Urinary bladder (tissue), 3 donors: ENCODE measurements at regions not wholly inside any gene's neighbourhood (a gene's known extent, or its start where the extent isn't known, plus 50 kb on each side); places are given as distances from the start of the nearest gene placed in this dataset.

ENCODE experiments used
- DNase-seq: peaks from one replicate; pipeline ENCODE4 v3.0.0-alpha.2; 2015; ENCODE audit errors: extremely low spot score
- H3K27ac ChIP-seq: one replicate; pipeline ENCODE4 v1.5.1; 2013; ENCODE audit warnings: low read depth, mild to moderate bottlenecking, moderate library complexity
- H3K36me3 ChIP-seq: one replicate; pipeline ENCODE4 v1.6.1; 2013; ENCODE audit warnings: mild to moderate bottlenecking, moderate library complexity; ENCODE audit not compliant: insufficient read depth
- H3K4me1 ChIP-seq: one replicate; pipeline ENCODE4 v1.6.1; 2013; ENCODE audit warnings: mild to moderate bottlenecking, moderate library complexity; ENCODE audit not compliant: insufficient read depth
- H3K4me3 ChIP-seq: one replicate; pipeline ENCODE4 v1.5.1; 2013; ENCODE audit warnings: low read depth, low read length
- WGBS: extraction: QIAGEN DNeasy Blood & Tissue Kit; methylation state at CpG from one replicate; pipeline ENCODE4 v1.1.7; 2013; 5-methylcytosine and 5-hydroxymethylcytosine counted together
- donor health status: healthy with polysubstance abuse.
- donor health status: healthy.

- 67% methylated on average over 6 of the region's 6 CpGs for WGBS
- DNase-seq, result no peak
- H3K27ac ChIP-seq, result no peak overlapping the region
Measured at GRCh38 chr2:236899950-236900640, 185.6 kb upstream of the COPS8 start.

GRCh38 chr2:236901956-236902355, 183.7 kb upstream of the COPS8 start:
- DNase-seq, result no peak
- H3K4me3 ChIP-seq, result no peak overlapping the region
- 91% methylated on average over 4 of the region's 4 CpGs for WGBS
- H3K4me1 ChIP-seq, result no peaks in the 10 kb centered on the region
- no peaks in the 10 kb centered on the region for H3K36me3 ChIP-seq
- H3K27ac ChIP-seq, result no peak overlapping the region

More at GRCh38 chr2:236899950-236900640, 185.6 kb upstream of the COPS8 start:
- H3K36me3 ChIP-seq, result no peaks in the 10 kb centered on the region
- no peak overlapping the region for H3K4me3 ChIP-seq
- H3K4me1 ChIP-seq, result no peaks in the 10 kb centered on the region

GRCh38 chr2:236903978-236904377, 181.7 kb upstream of the COPS8 start:
- no peak overlapping the region for H3K4me3 ChIP-seq
- DNase-seq, result no peak
- H3K27ac ChIP-seq, result no peak overlapping the region
- no peaks in the 10 kb centered on the region for H3K4me1 ChIP-seq
- H3K36me3 ChIP-seq, result no peaks in the 10 kb centered on the region
- 85% methylated on average over 11 of the region's 11 CpGs for WGBS

- Histone ChIP-seq H3K4me3 (no peak overlapping the region), H3K27ac (no peak overlapping the region), H3K4me1 (no peaks in the 10 kb centered on the region), H3K36me3 (no peaks in the 10 kb centered on the region)
- no peak for DNase-seq
- 91% methylated on average over 13 of the region's 13 CpGs for WGBS
Measured at GRCh38 chr2:236904389-236905263, 181.1 kb upstream of the COPS8 start.

GRCh38 chr2:236905976-236906375, 179.7 kb upstream of the COPS8 start:
- no peak overlapping the region for H3K27ac ChIP-seq
- H3K4me1 ChIP-seq, result no peaks in the 10 kb centered on the region
- no peaks in the 10 kb centered on the region for H3K36me3 ChIP-seq
- H3K4me3 ChIP-seq, result no peak overlapping the region
- no peak for DNase-seq
- WGBS, result 69% methylated on average over 8 of the region's 8 CpGs

- Histone ChIP-seq H3K27ac (no peak overlapping the region), H3K4me1 (no peaks in the 10 kb centered on the region), H3K4me3 (no peak overlapping the region), H3K36me3 (no peaks in the 10 kb centered on the region)
- no peak for DNase-seq
- 67% methylated on average over 16 of the region's 16 CpGs for WGBS
Measured at GRCh38 chr2:236908439-236909192, 177.1 kb upstream of the COPS8 start.

GRCh38 chr2:236909193-236909504, 176.5 kb upstream of the COPS8 start:
- DNase-seq, result no peak

GRCh38 chr2:236909802-236910201, 175.9 kb upstream of the COPS8 start:
- no peaks in the 10 kb centered on the region for H3K4me1 ChIP-seq
- WGBS, result 88% methylated on average over 7 of the region's 7 CpGs
- H3K36me3 ChIP-seq, result no peaks in the 10 kb centered on the region
- no peak overlapping the region for H3K27ac ChIP-seq
- no peak overlapping the region for H3K4me3 ChIP-seq
- DNase-seq, result no peak

More at GRCh38 chr2:236909193-236909504, 176.5 kb upstream of the COPS8 start:
- Histone ChIP-seq H3K27ac (no peak overlapping the region), H3K36me3 (no peaks in the 10 kb centered on the region), H3K4me1 (no peaks in the 10 kb centered on the region), H3K4me3 (no peak overlapping the region)
- 69% methylated on average over 7 of the region's 7 CpGs for WGBS

- no peak overlapping the region for H3K27ac ChIP-seq
- WGBS, result 67% methylated on average over 14 of the region's 14 CpGs
- DNase-seq, result peak; percentile 67
- no peaks in the 10 kb centered on the region for H3K36me3 ChIP-seq
- no peak overlapping the region for H3K4me3 ChIP-seq
- no peaks in the 10 kb centered on the region for H3K4me1 ChIP-seq
Measured at GRCh38 chr2:236910781-236911495, 174.8 kb upstream of the COPS8 start.

GRCh38 chr2:236912326-236913120, 173.2 kb upstream of the COPS8 start:
- no peak for DNase-seq
- 75% methylated on average over 18 of the region's 18 CpGs for WGBS
- H3K27ac ChIP-seq, result no peak overlapping the region
- H3K36me3 ChIP-seq, result no peaks in the 10 kb centered on the region
- no peak overlapping the region for H3K4me3 ChIP-seq
- H3K4me1 ChIP-seq, result no peaks in the 10 kb centered on the region

GRCh38 chr2:236915186-236915585, 170.5 kb upstream of the COPS8 start:
- no peaks in the 10 kb centered on the region for H3K36me3 ChIP-seq
- H3K27ac ChIP-seq, result no peak overlapping the region
- DNase-seq, result no peak
- H3K4me1 ChIP-seq, result no peaks in the 10 kb centered on the region
- 76% methylated on average over 2 of the region's 2 CpGs for WGBS
- no peak overlapping the region for H3K4me3 ChIP-seq

GRCh38 chr2:236915726-236916125, 170.0 kb upstream of the COPS8 start:
- no peak overlapping the region for H3K4me3 ChIP-seq
- 90% methylated on average over 8 of the region's 8 CpGs for WGBS

GRCh38 chr2:236916181-236916580, 169.5 kb upstream of the COPS8 start:
- no peak overlapping the region for H3K27ac ChIP-seq
- H3K4me3 ChIP-seq, result no peak overlapping the region
- DNase-seq, result no peak
- no peaks in the 10 kb centered on the region for H3K4me1 ChIP-seq
- 88% methylated on average over 3 of the region's 3 CpGs for WGBS
- H3K36me3 ChIP-seq, result no peaks in the 10 kb centered on the region

More at GRCh38 chr2:236915726-236916125, 170.0 kb upstream of the COPS8 start:
- Histone ChIP-seq H3K4me1 (no peaks in the 10 kb centered on the region), H3K36me3 (no peaks in the 10 kb centered on the region), H3K27ac (no peak overlapping the region)
- no peak for DNase-seq
